ENCODE measurements at regions not wholly inside any gene's neighbourhood (a gene's known extent, or its start where the extent isn't known, plus 50 kb on each side); places are given as distances from the start of the nearest gene placed in this dataset.
"Not testable (repeated sequence)": the region's sequence is repeated elsewhere in the genome, so short reads cannot be mapped to it uniquely, and the experiment has no call there.

DNA sequence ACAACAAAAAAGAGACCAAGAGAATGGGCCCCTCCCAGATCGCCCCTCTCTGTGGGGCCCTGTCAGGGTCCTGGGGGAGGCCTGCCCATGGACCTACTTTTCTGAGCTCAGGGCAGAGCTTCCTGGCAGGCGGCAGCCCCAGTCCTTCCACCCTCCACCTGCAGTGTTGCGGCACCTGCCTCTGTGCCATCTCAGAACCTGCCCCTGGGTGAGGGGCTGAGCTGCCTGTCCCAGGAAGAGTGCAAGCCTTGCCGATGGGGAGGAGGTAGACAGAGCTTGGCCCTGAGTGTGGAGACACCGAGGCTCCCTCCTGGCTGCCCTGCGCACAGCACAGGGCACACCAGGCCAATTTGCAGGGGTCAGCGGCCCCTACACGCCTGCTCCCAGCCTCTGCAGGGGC lies 67.5 kb downstream of the UNCX start:
- no peak for DNase-seq (ENCODE audit: low read depth in 2 of 2)

GRCh38 chr7:1300636-1301035 lies 68.0 kb downstream of the UNCX start:
- no peak for DNase-seq (ENCODE audit: low read depth in 2 of 2)

- no peak for DNase-seq (ENCODE audit: low read depth in 2 of 2)
These were observed 68.6 kb downstream of the UNCX start for GRCh38 chr7:1301054-1301881.

DNA sequence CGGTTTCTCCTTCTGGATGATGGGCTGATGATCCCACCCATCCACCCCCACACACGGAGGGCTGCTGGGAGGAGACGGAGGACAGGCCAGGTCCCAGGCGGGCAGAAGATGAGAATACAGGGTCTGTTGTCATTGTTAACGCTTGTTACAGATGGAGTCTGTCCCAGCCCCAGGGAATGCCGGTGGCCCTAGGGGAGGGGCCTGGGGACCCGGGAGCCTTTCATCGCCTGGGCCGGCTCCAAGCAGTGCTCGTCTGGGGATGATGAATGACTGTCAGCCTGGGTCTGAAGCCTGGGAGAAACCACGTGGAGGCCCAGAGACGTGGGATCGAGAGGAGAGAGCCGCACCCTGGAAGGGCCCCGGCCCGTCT lies 69.2 kb downstream of the UNCX start:
- DNase-seq (ENCODE audit: low read depth in 2 of 2) = no peak

DNA sequence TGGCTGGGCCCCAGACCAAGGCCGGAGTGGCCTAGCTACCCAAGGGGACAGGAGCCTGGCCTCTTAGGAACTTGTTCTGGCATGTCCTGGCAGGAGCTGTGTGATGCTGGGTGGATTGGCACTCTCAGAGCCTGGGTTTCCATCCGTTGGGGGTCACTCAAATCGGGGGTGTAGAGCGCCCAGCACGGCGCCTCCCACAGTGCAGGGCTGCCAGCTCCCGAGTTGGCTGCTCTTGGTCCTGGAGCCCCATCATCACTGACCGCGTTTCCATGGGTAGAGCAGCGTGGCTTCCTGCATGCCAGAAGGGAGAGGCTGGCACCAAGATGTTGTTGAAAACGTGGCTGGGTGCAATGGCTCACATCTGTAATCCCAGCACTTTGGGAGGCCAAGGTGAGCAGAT lies 70.3 kb downstream of the UNCX start:
- DNase-seq (ENCODE audit: low read depth in 2 of 2) = no peak

GRCh38 chr7:1304011-1304410 lies 71.3 kb downstream of the UNCX start:
- DNase-seq (ENCODE audit: low read depth in 2 of 2) = not testable (repeated sequence)

DNA sequence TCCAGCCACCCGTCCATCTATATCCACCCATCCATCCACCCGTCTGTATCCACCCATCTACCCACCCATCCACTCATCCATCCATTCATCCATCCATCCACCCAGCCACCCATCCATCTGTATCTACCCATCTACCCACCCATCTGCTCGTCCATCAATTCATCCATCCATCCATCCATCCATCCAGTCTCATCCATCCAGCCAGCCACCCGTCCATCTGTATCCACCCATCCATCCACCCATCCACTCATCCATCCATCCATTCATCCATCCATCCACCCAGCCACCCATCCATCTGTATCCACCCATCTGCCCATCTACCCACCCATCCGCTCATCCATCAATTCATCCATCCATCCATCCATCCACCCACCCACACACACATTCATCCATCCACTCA lies 73.2 kb downstream of the UNCX start:
- DNase-seq (ENCODE audit: low read depth in 2 of 2) = no peak

GRCh38 chr7:1307828-1308227 lies 75.2 kb downstream of the UNCX start:
- no peak for DNase-seq (ENCODE audit: low read depth in 2 of 2)

DNA sequence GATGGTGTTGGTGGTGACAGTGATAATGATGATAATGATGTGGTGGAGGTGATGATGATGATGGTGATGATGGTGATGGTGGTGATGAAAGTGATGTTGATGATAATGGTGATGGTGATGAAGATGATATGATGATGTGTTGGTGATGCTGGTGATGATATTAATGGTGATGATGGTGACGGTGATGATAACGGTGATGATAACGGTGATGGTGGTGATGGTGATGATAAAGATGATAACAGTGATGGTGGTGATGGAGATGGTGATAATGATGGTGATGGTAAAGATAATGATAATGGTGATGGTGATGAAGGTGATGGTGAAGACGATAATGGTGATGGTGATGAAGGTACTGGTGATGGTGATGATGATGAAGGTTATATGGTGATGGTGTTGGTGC lies 76.6 kb downstream of the UNCX start:
- no peak for DNase-seq (ENCODE audit: low read depth in 2 of 2)

- DNase-seq (ENCODE audit: low read depth in 2 of 2) = no peak
These were observed 77.3 kb downstream of the UNCX start for GRCh38 chr7:1309996-1310395.

GRCh38 chr7:1310936-1311335 lies 78.3 kb downstream of the UNCX start:
- DNase-seq (ENCODE audit: low read depth in 2 of 2) = no peak

DNA sequence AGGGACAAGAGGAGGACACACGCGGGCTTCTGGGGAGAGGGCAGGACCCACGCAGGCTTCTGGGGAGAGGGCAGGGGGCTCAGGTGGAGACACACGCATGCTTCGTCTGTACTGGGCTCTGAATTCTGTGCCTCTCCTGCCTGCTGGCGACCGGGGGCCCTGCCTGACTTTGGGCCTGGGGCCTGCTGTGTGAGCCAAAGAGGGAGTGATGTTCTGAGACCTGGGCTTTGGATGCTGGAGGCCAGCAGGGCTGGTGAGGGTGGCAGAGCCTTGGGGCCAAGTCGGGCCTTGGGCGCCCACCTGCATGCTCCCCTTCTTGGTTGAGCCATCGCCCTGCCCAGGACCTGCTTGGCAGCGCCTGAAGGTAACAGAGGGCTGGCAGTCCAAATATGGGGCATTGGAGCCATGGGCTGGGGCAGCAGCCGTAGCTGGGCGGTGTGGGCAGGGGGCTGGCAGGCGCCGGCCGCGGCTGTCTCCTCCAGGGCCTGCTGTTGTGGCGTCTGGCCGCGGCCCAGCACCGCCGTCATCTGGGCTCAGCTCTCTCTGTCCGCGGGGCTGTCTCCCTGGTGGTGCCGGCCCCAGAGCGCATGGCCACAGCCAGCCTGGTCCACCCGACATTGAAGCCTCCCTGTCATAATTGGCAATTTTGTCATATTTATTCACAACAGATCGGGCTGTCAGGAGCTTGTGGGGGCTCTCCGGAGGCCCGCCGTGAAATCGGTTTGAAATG lies 78.9 kb downstream of the UNCX start:
- DNase-seq (ENCODE audit: low read depth in 2 of 2) = no peak

- no peak for DNase-seq (ENCODE audit: low read depth in 2 of 2)
These were observed 79.7 kb downstream of the UNCX start for GRCh38 chr7:1312136-1313070.

DNA sequence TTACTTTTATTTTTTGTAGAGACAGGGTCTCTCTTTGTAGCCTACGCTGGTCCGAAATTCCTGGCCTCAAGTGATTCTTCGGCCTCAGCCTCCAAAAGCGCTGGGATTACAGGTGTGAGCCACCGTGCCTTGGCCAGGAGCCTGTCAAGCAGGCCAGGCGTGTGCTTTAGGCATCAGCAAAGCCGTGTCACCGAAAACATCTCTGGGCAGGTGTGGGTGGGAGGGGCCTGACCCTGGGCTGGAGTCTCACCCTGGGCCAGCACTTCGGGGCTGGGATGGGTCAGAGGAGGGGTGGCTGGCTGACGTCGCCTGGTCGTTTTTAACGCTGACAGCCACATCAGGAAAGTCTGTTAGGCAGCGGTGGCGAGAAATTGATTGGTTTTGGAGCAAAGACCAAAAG lies 80.9 kb downstream of the UNCX start:
- DNase-seq (ENCODE audit: low read depth in 2 of 2) = no peak

- no peak for DNase-seq (ENCODE audit: low read depth in 2 of 2)
These were observed 81.6 kb downstream of the UNCX start for GRCh38 chr7:1314021-1314907.

DNA sequence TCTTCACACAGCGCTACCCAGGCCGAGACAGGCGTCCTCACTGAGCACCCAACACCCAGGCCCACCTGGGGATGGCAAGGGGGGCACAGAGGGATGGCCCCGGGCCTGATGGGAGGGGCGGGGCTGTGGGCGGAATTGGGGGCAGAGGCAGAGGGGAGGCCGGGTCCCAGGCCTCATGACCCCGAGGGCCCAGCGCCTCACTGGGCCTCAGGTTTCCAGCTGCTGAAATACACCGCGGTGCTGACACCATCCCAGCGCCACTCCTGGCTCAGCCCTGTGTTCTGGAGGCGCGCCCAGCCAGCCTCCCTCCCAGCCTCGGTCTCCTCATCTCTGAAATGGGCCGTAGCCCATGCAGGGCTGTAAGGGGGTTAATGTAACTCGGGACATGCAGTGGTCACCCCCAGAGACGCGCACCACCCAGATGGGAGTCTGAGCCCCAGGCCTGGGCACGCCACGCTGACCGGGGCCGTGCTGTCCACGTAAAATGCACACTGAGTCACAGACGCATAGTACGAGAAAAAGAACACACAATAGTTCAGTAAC lies 82.3 kb downstream of the UNCX start:
- no peak for DNase-seq (ENCODE audit: low read depth in 2 of 2)

- DNase-seq (ENCODE audit: low read depth in 2 of 2) = no peak
These were observed 83.4 kb downstream of the UNCX start for GRCh38 chr7:1316086-1316485.

DNA sequence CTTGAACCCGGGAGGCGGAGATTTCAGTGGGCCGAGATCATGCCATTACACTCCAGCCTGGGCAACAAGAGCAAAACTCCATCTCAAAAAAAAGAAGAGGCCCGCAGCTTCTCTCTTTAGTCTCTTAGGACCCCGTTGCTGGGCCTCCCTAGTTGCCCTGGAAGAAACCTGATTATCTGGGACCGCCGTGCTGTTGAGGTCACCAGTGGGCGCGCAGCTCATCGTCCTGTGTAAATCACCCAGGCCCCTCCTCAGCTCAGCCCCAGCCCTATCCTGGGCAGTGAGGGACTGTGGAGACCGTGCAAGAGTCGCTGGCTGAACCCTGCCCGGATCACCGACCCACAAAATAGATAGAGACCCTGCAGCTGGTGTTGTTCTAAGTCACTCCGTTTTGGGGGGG lies 85.0 kb downstream of the UNCX start:
- DNase-seq (ENCODE audit: low read depth in 2 of 2) = no peak

GRCh38 chr7:1318051-1318450 lies 85.4 kb downstream of the UNCX start:
- DNase-seq (ENCODE audit: low read depth in 2 of 2) = no peak

GRCh38 chr7:1318661-1319060 lies 86.0 kb downstream of the UNCX start:
- no peak for DNase-seq (ENCODE audit: low read depth in 2 of 2)
